ENCODE measurements at regions not wholly inside any gene's neighbourhood (a gene's known extent, or its start where the extent isn't known, plus 50 kb on each side); places are given as distances from the start of the nearest gene placed in this dataset.
"Not testable (repeated sequence)": the region's sequence is repeated elsewhere in the genome, so short reads cannot be mapped to it uniquely, and the experiment has no call there.

- H3K27me3 ChIP-seq, result no peaks in the 10 kb centered on the region
- H2AFZ ChIP-seq, result no peak overlapping the region
- no peaks in the 10 kb centered on the region for H3K36me3 ChIP-seq (replicated peaks; ENCODE audit: insufficient read depth, low read depth)
- H3K4me2 ChIP-seq, result no peak overlapping the region
- no peak for TF ChIP-seq EZH2phosphoT487 (IDR thresholded peaks at IDR 0.05; ENCODE audit: low read depth, severe bottlenecking, unreplicated experiment)
- TF ChIP-seq CTCF (IDR thresholded peaks at IDR 0.05; ENCODE audit: poor library complexity), result no peak
- no peak for TF ChIP-seq EZH2 (IDR thresholded peaks at IDR 0.05; ENCODE audit: borderline replicate concordance)
- no peaks in the 10 kb centered on the region for H3K79me2 ChIP-seq
- 93% methylated on average over 3 of the region's 3 CpGs for WGBS (ENCODE audit: low lambda C conversion rate, missing lambda C conversion rate)
- no peak overlapping the region for H3K4me3 ChIP-seq
- no peak for DNase-seq (ENCODE audit: low spot score)
- no peaks in the 10 kb centered on the region for H3K4me1 ChIP-seq (ENCODE audit: insufficient read depth)
- no peaks in the 10 kb centered on the region for H3K9me3 ChIP-seq (ENCODE audit: low read depth)
- no peak overlapping the region for H3K27ac ChIP-seq
- H4K20me1 ChIP-seq (ENCODE audit: insufficient read depth, poor library complexity, severe bottlenecking), result no peaks in the 10 kb centered on the region
- no peaks in the 10 kb centered on the region for H3K9me2 ChIP-seq (replicated peaks; ENCODE audit: insufficient read depth)
Measured at GRCh38 chr2:153532140-153532539, 53.6 kb upstream of the RPRM start.

GRCh38 chr2:153533803-153534202 lies 55.2 kb upstream of the RPRM start:
- H3K36me3 ChIP-seq (replicated peaks; ENCODE audit: insufficient read depth, low read depth); H3K27me3 ChIP-seq; H3K9me3 ChIP-seq (ENCODE audit: low read depth); H4K20me1 ChIP-seq (ENCODE audit: insufficient read depth, poor library complexity, severe bottlenecking); H3K4me3 ChIP-seq; H3K4me2 ChIP-seq; H3K4me1 ChIP-seq (ENCODE audit: insufficient read depth); DNase-seq (ENCODE audit: low spot score); H3K27ac ChIP-seq; H3K79me2 ChIP-seq; H3K9me2 ChIP-seq (replicated peaks; ENCODE audit: insufficient read depth); H2AFZ ChIP-seq: not testable (repeated sequence)
- 90% methylated on average over 4 of the region's 4 CpGs for WGBS (ENCODE audit: low lambda C conversion rate, missing lambda C conversion rate)

- WGBS (ENCODE audit: low lambda C conversion rate, missing lambda C conversion rate), result 75% methylated on average over 7 of the region's 7 CpGs
- not testable (repeated sequence) for H3K9me2 ChIP-seq (replicated peaks; ENCODE audit: insufficient read depth)
Measured at GRCh38 chr2:153534590-153534989, 56.0 kb upstream of the RPRM start.

GRCh38 chr2:153536115-153536514 lies 57.6 kb upstream of the RPRM start:
- no peak overlapping the region for H2AFZ ChIP-seq
- H3K4me3 ChIP-seq, result no peak overlapping the region

More at GRCh38 chr2:153534590-153534989, 56.0 kb upstream of the RPRM start:
- not testable (repeated sequence) for H3K4me2 ChIP-seq; H2AFZ ChIP-seq; H3K79me2 ChIP-seq; H3K27ac ChIP-seq; H4K20me1 ChIP-seq (ENCODE audit: insufficient read depth, poor library complexity, severe bottlenecking); H3K4me3 ChIP-seq; H3K36me3 ChIP-seq (replicated peaks; ENCODE audit: insufficient read depth, low read depth); H3K4me1 ChIP-seq (ENCODE audit: insufficient read depth); DNase-seq (ENCODE audit: low spot score); H3K27me3 ChIP-seq; H3K9me3 ChIP-seq (ENCODE audit: low read depth)

GRCh38 chr2:153538102-153538501 lies 59.5 kb upstream of the RPRM start:
- H4K20me1 ChIP-seq (ENCODE audit: insufficient read depth, poor library complexity, severe bottlenecking); DNase-seq (ENCODE audit: low spot score); H3K4me2 ChIP-seq; H3K4me1 ChIP-seq (ENCODE audit: insufficient read depth); H3K79me2 ChIP-seq; H3K27ac ChIP-seq; H2AFZ ChIP-seq; H3K36me3 ChIP-seq (replicated peaks; ENCODE audit: insufficient read depth, low read depth); H3K9me3 ChIP-seq (ENCODE audit: low read depth); H3K4me3 ChIP-seq; H3K9me2 ChIP-seq (replicated peaks; ENCODE audit: insufficient read depth); H3K27me3 ChIP-seq: not testable (repeated sequence)
- WGBS (ENCODE audit: low lambda C conversion rate, missing lambda C conversion rate), result 100% methylated on average over 1 of the region's 1 CpG

More at GRCh38 chr2:153536115-153536514, 57.6 kb upstream of the RPRM start:
- Histone ChIP-seq H3K9me2 (replicated peaks; ENCODE audit: insufficient read depth) (no peaks in the 10 kb centered on the region), H3K36me3 (replicated peaks; ENCODE audit: insufficient read depth, low read depth) (no peaks in the 10 kb centered on the region), H3K4me1 (ENCODE audit: insufficient read depth) (no peaks in the 10 kb centered on the region), H3K79me2 (no peaks in the 10 kb centered on the region), H3K27me3 (no peaks in the 10 kb centered on the region), H3K9me3 (ENCODE audit: low read depth) (no peaks in the 10 kb centered on the region), H4K20me1 (ENCODE audit: insufficient read depth, poor library complexity, severe bottlenecking) (no peaks in the 10 kb centered on the region), H3K27ac (no peak overlapping the region), H3K4me2 (no peak overlapping the region)
- DNase-seq (ENCODE audit: low spot score), result no peak
- no peak for TF ChIP-seq CTCF (IDR thresholded peaks at IDR 0.05; ENCODE audit: poor library complexity)
- TF ChIP-seq EZH2phosphoT487 (IDR thresholded peaks at IDR 0.05; ENCODE audit: low read depth, severe bottlenecking, unreplicated experiment), result no peak
- TF ChIP-seq EZH2 (IDR thresholded peaks at IDR 0.05; ENCODE audit: borderline replicate concordance), result no peak
